ENCODE measurements at regions not wholly inside any gene's neighbourhood (a gene's known extent, or its start where the extent isn't known, plus 50 kb on each side); places are given as distances from the start of the nearest gene placed in this dataset.

DNA sequence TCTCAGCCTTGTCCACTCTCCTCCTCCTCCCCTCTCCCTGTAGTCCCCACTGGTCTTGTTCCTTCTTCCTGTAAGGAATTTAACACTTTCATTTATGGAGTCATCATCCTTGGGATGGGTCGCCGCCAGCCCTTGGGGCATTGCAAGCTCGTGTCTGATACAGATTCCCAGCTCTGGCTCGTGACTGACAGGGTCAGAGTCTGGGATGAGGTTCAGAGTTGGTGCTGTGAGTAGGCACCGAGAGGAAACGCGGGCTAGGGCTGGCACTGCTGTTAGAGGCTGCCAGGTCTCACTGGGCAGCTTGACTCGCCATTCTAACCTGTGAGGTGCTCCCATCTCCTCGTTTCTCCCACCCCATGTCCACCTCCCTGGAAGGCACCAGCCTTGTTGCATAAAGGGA lies 407.0 kb downstream of the SOX9 start (continued):
- TF ChIP-seq, protein P1, sequence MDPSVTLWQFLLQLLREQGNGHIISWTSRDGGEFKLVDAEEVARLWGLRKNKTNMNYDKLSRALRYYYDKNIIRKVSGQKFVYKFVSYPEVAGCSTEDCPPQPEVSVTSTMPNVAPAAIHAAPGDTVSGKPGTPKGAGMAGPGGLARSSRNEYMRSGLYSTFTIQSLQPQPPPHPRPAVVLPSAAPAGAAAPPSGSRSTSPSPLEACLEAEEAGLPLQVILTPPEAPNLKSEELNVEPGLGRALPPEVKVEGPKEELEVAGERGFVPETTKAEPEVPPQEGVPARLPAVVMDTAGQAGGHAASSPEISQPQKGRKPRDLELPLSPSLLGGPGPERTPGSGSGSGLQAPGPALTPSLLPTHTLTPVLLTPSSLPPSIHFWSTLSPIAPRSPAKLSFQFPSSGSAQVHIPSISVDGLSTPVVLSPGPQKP (IDR thresholded peaks at IDR 0.05; ENCODE audit: low read depth, low read length), result no peak

DNA sequence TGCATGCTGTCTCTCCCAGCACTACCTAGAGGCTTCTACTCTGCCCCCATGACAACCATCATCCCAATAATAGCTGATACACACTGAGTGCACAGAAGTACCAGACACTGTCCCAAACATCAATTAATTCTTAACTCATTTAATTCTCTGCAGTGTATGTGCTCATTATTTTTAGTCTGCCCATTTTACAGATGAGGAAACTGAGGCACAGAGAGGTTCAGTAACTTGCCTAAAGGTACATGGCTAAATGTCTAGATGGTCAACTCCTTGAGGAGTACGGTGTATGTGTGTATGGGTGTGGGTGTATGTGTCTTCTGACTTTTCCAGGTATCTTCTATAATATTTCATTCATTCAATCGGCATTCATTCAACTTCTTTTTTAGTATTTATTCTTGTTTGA lies 407.9 kb downstream of the SOX9 start:
- H3K4me1 ChIP-seq, result peaks cover 46% of the 10 kb centered on the region
- no peak for ATAC-seq
- CTCF ChIA-PET, result interaction anchor here (0.6 to 5.5 kb wide), 6 partner anchors 9 to 1762 kb away, joined by 3 to 43 read pairs (median 4); no protein-coding TSS in a partner anchor
- DNase-seq (ENCODE audit: low read depth in 1 of 2, low spot score in 1 of 2), result no peak
- no peak for FAIRE-seq
- no peaks in the 10 kb centered on the region for H3K9me3 ChIP-seq
- TF ChIP-seq, protein P2, sequence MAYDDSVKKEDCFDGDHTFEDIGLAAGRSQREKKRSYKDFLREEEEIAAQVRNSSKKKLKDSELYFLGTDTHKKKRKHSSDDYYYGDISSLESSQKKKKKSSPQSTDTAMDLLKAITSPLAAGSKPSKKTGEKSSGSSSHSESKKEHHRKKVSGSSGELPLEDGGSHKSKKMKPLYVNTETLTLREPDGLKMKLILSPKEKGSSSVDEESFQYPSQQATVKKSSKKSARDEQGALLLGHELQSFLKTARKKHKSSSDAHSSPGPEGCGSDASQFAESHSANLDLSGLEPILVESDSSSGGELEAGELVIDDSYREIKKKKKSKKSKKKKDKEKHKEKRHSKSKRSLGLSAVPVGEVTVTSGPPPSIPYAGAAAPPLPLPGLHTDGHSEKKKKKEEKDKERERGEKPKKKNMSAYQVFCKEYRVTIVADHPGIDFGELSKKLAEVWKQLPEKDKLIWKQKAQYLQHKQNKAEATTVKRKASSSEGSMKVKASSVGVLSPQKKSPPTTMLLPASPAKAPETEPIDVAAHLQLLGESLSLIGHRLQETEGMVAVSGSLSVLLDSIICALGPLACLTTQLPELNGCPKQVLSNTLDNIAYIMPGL (CRISPR knock-in tag; IDR thresholded peaks at IDR 0.05; ENCODE audit: borderline replicate concordance), result no peak
- no peak for TF ChIP-seq HOXB5 (CRISPR knock-in tag; IDR thresholded peaks at IDR 0.05)
- no peak for TF ChIP-seq RNF2 (IDR thresholded peaks at IDR 0.05; ENCODE audit: borderline replicate concordance, low read depth)
- no peak for TF ChIP-seq CHD2 (IDR thresholded peaks at IDR 0.05; ENCODE audit: low read length, partially characterized antibody)
- no peak for TF ChIP-seq EP300 (IDR thresholded peaks at IDR 0.05)
- TF ChIP-seq BHLHE40 (IDR thresholded peaks at IDR 0.05; ENCODE audit: low read depth, low read length), result no peak
- TF ChIP-seq TP53 (CRISPR knock-in tag; IDR thresholded peaks at IDR 0.05), result no peak
- no peak for TF ChIP-seq HOXB13 (CRISPR knock-in tag; IDR thresholded peaks at IDR 0.05; ENCODE audit: low read depth)
- no peak for TF ChIP-seq PHF8 (IDR thresholded peaks at IDR 0.05; ENCODE audit: borderline replicate concordance, low read depth)
- no peak for TF ChIP-seq CBX2 (IDR thresholded peaks at IDR 0.05; ENCODE audit: borderline replicate concordance, low read depth)
- TF ChIP-seq, protein P3, sequence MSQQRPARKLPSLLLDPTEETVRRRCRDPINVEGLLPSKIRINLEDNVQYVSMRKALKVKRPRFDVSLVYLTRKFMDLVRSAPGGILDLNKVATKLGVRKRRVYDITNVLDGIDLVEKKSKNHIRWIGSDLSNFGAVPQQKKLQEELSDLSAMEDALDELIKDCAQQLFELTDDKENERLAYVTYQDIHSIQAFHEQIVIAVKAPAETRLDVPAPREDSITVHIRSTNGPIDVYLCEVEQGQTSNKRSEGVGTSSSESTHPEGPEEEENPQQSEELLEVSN (IDR thresholded peaks at IDR 0.05; ENCODE audit: borderline replicate concordance, low read depth), result no peak
- POLR2A ChIA-PET, result no interaction called here
- 96% methylated on average over 2 of the region's 2 CpGs for WGBS (ENCODE audit: missing lambda C conversion rate)
- H3K27ac ChIP-seq, result no peak overlapping the region; a peak in 1 of 6 replicates
- no peak overlapping the region for H3K4me3 ChIP-seq
- H3K4me2 ChIP-seq, result no peak overlapping the region

DNA sequence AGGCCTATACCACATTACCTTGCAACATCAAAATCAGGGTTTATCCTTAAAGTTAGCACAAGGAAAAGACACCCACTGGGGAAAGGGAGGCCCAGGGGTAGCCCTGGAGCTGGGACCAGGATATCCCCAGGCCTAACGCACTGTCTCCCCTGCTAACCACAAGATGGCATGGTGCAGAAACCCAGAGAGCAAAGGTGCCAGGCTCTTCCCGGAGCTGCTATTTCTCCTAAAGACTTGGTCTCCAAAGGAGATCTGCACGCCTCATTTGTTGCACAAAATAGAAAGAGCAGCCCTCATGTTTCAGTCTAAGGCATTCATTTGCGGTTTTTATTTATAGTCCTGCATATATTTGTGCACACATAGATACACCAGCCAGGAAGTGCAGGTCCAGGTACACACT lies 408.6 kb downstream of the SOX9 start:
- peak; percentile 41 to 56; a peak in 4 of 6 replicates for ATAC-seq
- FAIRE-seq, result no peak
- POLR2A ChIA-PET, result no interaction called here
- CTCF ChIA-PET, result interaction anchor here (0.7 to 5.5 kb wide), 3 partner anchors 10 to 164 kb away, joined by 3 to 43 read pairs (median 3); no protein-coding TSS in a partner anchor
- peak; percentile 19; the same call in 1 of the 3 replicates for TF ChIP-seq SMC3 (IDR thresholded peaks at IDR 0.05)
- no peak for TF ChIP-seq RARB (CRISPR knock-in tag; IDR thresholded peaks at IDR 0.05)
- TF ChIP-seq KDM1A (IDR thresholded peaks at IDR 0.05; ENCODE audit: low read depth), result no peak
- TF ChIP-seq ZNF302 (CRISPR knock-in tag; IDR thresholded peaks at IDR 0.05), result no peak
- TF ChIP-seq POLR2AphosphoS2 (conservative IDR thresholded peaks at IDR 0.05; ENCODE audit: low read length), result no peak
- no peak for TF ChIP-seq HDAC2 (IDR thresholded peaks at IDR 0.05)
- no peak for TF ChIP-seq FOSL2 (IDR thresholded peaks at IDR 0.05)
- TF ChIP-seq FOSL2 (CRISPR knock-in tag; IDR thresholded peaks at IDR 0.05), result no peak
- TF ChIP-seq RAD21 (conservative IDR thresholded peaks at IDR 0.05 in 1 of 2, IDR thresholded peaks at IDR 0.05 in 1 of 2), result 0 out of 5 replicates have a peak, but pooled peaks of 1 of the 2 experiments have one; percentile 5
- peaks cover 44% of the 10 kb centered on the region for H3K4me1 ChIP-seq
- peaks cover 3% of the 10 kb centered on the region; the same call in 2 of the 3 replicates for H3K9me3 ChIP-seq
- WGBS (ENCODE audit: missing lambda C conversion rate), result 73% methylated on average over 4 of the region's 4 CpGs
- H3K4me3 ChIP-seq, result no peak overlapping the region
- no peak for DNase-seq (ENCODE audit: low read depth in 1 of 2, low spot score in 1 of 2)
- peak overlapping the region in 1 of 2 experiments; percentile 19; a peak in 1 of 6 replicates for H3K27ac ChIP-seq
- no peak overlapping the region for H3K4me2 ChIP-seq
